HuH-7.5 (cell line): ENCODE measurements at regions not wholly inside any gene's neighbourhood (a gene's known extent, or its start where the extent isn't known, plus 50 kb on each side); places are given as distances from the start of the nearest gene placed in this dataset.
"Not testable (repeated sequence)": the region's sequence is repeated elsewhere in the genome, so short reads cannot be mapped to it uniquely, and the experiment has no call there.

Experiments used
- DNase-seq: peaks from one replicate; pipeline ENCODE4 v3.0.0; 2011; ENCODE audit warnings: low spot score

GRCh38 chr18:43341014-43341413, 63.7 kb upstream of the SYT4 start:
- no peak for DNase-seq

GRCh38 chr18:43350176-43350575, 72.9 kb upstream of the SYT4 start:
- no peak for DNase-seq

- DNase-seq: no peak
Observed at GRCh38 chr18:43364535-43364934, 87.2 kb upstream of the SYT4 start.

- no peak for DNase-seq
Observed at GRCh38 chr18:43367895-43368294, 90.6 kb upstream of the SYT4 start.

- not testable (repeated sequence) for DNase-seq
Observed at GRCh38 chr18:43369311-43369710, 92.0 kb upstream of the SYT4 start.

GRCh38 chr18:43372773-43373172, 95.5 kb upstream of the SYT4 start:
- no peak for DNase-seq

- no peak for DNase-seq
Observed at GRCh38 chr18:43380104-43380672, 102.9 kb upstream of the SYT4 start.

- no peak for DNase-seq
Observed at GRCh38 chr18:43382641-43383403, 105.5 kb upstream of the SYT4 start.

- no peak for DNase-seq
Observed at GRCh38 chr18:43389163-43389562, 111.9 kb upstream of the SYT4 start.

- no peak for DNase-seq
Observed at GRCh38 chr18:43392168-43392567, 114.9 kb upstream of the SYT4 start.

- no peak for DNase-seq
Observed at GRCh38 chr18:43393174-43393573, 115.9 kb upstream of the SYT4 start.

GRCh38 chr18:43396266-43396665, 119.0 kb upstream of the SYT4 start:
- DNase-seq: no peak

GRCh38 chr18:43398601-43399000, 121.3 kb upstream of the SYT4 start:
- DNase-seq: no peak

GRCh38 chr18:43405097-43405496, 127.8 kb upstream of the SYT4 start:
- DNase-seq: no peak

GRCh38 chr18:43414006-43414405, 136.7 kb upstream of the SYT4 start:
- no peak for DNase-seq

GRCh38 chr18:43420091-43420490, 142.8 kb upstream of the SYT4 start:
- no peak for DNase-seq

- DNase-seq: no peak
Observed at GRCh38 chr18:43420950-43421349, 143.7 kb upstream of the SYT4 start.

GRCh38 chr18:43422518-43422917, 145.2 kb upstream of the SYT4 start:
- DNase-seq: no peak

GRCh38 chr18:43435851-43436250, 158.6 kb upstream of the SYT4 start:
- DNase-seq: no peak

- DNase-seq: no peak
Observed at GRCh38 chr18:43442131-43442530, 164.8 kb upstream of the SYT4 start.

GRCh38 chr18:43442571-43442970, 165.3 kb upstream of the SYT4 start:
- DNase-seq: no peak

GRCh38 chr18:43465483-43465882, 188.2 kb upstream of the SYT4 start:
- DNase-seq: no peak

GRCh38 chr18:43471873-43472272, 194.6 kb upstream of the SYT4 start:
- DNase-seq: no peak

GRCh38 chr18:43481069-43481468, 203.8 kb upstream of the SYT4 start:
- DNase-seq: no peak
